Erythroblast (primary cell): ENCODE measurements at regions not wholly inside any gene's neighbourhood (a gene's known extent, or its start where the extent isn't known, plus 50 kb on each side); places are given as distances from the start of the nearest gene placed in this dataset.

Experiments used
- DNase-seq, 2 experiments: peaks; one replicate each; lab custom pipeline; 2025; lab: John Stamatoyannopoulos, UW
- GATA1 ChIP-seq: IDR thresholded peaks from 2 replicates; pipeline ENCODE4 v1.6.1; 2011; ENCODE audit warnings: low read depth, mild to moderate bottlenecking, control low read depth, low read length, moderate library complexity
- POLR2A ChIP-seq: IDR thresholded peaks from 2 replicates; pipeline ENCODE4 v1.6.1; 2011; ENCODE audit warnings: mild to moderate bottlenecking, low read length

DNA sequence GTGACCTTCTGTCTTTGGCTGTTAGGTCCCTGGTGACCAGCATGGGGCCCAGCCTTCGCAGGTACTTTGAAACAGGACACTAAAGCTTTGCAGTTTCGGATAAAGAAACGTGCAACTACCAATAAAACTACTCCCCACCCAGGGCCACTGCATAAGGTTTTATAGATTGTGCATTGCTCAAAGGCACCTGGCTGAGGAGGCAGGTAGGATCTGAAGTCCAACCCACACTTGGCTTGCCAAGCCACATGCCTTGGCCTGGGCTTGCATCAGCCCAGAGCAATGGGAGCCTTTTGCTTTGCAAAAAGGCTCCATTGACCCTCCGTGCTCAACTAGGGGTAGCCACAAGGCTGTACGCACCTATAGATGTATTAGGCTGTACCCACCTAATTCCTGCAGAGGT lies 84.4 kb upstream of the SYT6 start:
- TF ChIP-seq GATA1 (no peak), POLR2A (no peak)
- DNase-seq: no peak

- DNase-seq: no peak
- TF ChIP-seq GATA1: no peak
- TF ChIP-seq POLR2A: no peak
Measured at GRCh38 chr1:114236517-114236916, 82.8 kb upstream of the SYT6 start.

DNA sequence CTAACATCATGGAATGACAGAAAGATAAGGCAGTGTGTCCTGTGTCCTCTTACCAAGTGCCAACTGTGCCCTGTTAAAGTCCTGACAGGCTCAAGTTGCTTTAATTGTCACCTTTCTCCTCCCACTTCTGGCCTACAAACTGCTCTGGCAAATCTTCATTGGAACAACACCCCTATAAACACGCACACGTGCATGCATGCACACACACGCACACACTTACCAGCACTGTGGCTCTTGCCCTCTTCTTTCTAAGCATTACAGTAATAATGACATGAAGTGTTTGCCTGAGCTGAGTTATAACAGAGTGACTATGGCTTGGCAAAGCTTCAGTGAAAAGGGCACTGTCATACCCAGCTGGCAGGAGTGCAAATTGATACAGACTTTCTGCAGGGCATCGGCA lies 82.3 kb upstream of the SYT6 start:
- TF ChIP-seq POLR2A: no peak
- no peak for TF ChIP-seq GATA1
- no peak for DNase-seq

- DNase-seq: no peak
- TF ChIP-seq POLR2A (no peak), GATA1 (no peak)
Measured at GRCh38 chr1:114235281-114235680, 81.6 kb upstream of the SYT6 start.

DNA sequence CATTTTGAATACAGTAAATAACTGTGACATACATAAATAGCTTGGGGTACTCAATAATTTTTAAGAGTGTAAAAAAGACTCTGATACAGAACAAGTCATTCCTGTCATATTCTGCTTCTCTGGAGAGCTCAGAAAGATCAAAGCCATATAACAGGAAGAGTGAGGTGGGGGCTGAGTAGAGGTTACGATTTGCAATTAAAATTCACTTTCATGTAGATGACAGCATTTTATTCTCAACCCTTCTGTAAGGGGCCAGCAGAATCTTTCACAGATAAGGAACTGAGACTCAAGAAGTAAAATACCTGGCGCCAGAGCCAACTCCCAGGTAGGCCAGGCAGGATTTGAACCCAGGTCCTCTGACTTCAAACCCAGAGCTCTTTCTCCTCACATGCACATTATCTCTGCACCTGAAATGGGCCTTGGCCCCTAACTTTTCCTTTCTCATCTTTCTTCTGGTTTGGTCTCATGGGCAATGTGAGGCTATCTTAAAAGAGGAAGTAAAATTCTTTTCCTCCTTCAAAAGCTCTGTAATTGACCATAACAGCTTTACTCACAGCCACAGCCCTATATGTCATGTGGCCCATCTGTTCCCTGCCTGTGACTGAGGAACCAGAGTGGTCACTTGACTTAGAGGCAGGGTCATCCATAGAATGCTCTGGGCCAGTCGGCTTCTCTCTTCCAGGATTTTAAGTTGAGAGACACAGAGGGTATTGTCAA lies 80.9 kb upstream of the SYT6 start:
- TF ChIP-seq GATA1 (no peak), POLR2A (no peak)
- no peak for DNase-seq

DNA sequence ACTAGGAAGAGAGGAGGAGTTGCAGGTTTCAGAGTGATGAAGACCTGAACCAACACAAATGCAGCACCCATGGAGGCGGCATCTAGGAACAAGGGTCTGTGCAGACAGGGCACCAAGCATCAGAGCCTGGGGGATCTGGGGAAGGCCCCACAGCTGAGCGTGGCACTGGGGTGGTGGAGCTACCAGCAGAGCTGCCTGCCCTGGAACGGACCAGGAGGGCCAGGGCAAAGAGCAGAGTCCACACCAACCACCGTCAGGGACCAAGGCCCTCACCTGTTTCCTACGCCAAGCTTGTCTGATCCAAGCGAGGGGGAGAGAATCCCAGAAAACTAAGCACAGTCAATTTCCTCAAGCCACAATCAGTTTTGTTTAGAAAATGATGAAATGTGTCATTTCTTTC lies 79.0 kb upstream of the SYT6 start:
- DNase-seq: no peak
- TF ChIP-seq POLR2A: no peak
- TF ChIP-seq GATA1: no peak

- no peak for DNase-seq
- TF ChIP-seq GATA1 (no peak), POLR2A (no peak)
Measured at GRCh38 chr1:114231301-114231700, 77.6 kb upstream of the SYT6 start.

GRCh38 chr1:114229368-114229767 lies 75.7 kb upstream of the SYT6 start:
- DNase-seq: no peak
- no peak for TF ChIP-seq GATA1
- no peak for TF ChIP-seq POLR2A

DNA sequence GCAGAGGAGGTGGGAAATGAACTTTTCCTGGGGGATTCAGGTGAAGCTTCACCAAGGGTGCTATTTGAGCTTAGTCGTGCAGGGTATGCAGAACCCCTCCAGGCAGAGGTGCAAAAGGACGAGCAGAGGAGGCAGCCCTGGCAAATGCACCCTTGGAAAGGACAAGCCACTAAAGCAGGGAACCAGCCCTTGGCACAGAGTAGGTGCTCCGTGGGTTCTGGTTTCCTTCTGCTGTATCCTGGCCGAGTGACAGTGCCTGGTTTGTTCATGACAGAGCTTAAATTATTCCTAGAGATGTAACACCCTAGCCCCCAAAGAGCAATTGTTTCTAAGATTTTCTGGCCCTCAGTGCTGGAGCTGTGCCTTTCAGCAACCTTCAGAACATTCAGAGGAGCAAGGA lies 73.4 kb upstream of the SYT6 start:
- TF ChIP-seq GATA1: no peak
- TF ChIP-seq POLR2A: no peak
- DNase-seq: no peak

DNA sequence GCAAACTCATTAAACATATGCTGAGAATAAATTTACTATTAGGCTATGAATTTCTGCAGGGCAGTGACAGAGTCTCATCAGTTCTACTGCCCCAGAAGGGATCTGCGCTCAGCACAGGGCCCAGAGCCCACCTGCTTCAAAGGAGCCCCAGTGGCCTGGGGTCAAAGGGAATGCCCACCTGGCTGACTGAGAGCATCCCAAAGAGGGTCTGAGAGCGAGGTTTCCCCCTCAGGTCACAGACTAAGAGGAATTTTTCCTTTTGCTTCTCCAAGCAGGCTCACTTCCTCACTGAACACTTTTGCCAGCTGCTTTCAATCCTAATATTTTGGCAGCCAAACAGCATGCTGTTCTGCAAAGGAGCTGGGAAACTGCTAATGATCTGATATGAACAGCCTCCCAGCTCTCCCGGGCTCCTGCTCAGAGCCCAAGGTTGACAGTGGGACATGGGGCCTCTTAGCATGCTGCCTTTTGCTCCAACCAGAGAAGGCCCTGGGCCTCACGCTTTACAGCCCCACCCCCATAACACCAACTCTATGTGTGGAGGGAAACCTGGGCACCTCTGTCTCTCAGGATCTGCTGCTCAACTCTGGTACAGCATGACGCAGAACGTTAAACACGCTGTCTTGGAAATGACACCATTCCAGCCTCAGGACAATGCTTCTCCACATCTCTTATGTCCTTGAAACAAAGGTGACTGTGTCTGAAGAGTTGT lies 70.7 kb upstream of the SYT6 start:
- DNase-seq: no peak
- TF ChIP-seq POLR2A (no peak), GATA1 (no peak)

DNA sequence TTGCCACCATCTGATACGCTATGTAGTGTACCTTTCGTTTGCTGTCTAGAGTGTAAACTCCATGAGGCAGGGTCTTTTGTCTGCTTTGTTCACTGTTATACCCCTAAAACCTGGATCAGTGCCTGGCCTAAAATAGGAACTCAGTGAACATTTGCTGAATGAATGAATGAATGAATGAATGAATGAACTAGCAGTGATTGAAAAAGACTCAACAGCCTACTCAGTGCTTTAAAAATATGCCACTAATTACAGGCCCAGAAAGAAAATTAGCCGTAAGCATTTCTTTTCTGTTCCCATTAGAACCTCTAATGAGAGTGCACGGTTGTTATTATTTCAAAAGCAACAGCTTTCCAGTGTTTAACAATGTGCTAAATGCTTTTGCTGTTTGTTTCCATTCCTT lies 69.3 kb upstream of the SYT6 start:
- TF ChIP-seq POLR2A: no peak
- DNase-seq: no peak

DNA sequence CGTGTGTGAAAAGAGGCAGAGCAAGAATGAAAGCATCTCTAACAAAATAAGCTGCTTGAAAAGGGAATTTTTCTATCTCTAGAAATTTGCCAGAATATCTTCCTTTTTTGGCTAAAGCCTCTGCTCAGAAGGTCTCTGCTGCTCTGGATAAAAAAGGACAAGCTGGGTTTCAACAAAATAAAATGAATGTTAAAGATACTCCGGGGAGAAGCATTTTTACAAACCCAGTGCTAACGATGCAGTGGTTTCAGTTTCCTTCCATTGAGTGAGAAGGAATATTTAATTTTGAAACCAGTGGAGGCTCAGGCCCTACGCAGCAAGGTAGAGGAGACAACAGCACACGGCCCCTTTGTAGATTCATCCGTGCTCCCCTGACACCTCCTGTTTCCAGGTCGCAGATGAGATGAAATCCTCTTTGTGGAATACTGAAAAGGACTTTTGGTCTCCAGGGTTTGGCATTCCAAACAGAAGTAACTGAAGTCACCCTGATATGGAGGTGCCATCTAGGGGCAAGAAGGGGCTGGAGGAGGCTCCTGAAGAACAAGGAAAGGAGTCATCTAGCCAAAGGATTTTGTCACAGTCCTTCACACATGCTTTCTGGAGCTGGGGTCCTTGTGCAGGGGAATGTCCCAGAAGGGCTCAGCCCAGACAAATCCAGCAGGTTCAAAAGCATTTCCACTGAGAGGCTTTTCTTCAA lies 65.7 kb upstream of the SYT6 start:
- no peak for DNase-seq
- TF ChIP-seq GATA1 (no peak), POLR2A (no peak)

DNA sequence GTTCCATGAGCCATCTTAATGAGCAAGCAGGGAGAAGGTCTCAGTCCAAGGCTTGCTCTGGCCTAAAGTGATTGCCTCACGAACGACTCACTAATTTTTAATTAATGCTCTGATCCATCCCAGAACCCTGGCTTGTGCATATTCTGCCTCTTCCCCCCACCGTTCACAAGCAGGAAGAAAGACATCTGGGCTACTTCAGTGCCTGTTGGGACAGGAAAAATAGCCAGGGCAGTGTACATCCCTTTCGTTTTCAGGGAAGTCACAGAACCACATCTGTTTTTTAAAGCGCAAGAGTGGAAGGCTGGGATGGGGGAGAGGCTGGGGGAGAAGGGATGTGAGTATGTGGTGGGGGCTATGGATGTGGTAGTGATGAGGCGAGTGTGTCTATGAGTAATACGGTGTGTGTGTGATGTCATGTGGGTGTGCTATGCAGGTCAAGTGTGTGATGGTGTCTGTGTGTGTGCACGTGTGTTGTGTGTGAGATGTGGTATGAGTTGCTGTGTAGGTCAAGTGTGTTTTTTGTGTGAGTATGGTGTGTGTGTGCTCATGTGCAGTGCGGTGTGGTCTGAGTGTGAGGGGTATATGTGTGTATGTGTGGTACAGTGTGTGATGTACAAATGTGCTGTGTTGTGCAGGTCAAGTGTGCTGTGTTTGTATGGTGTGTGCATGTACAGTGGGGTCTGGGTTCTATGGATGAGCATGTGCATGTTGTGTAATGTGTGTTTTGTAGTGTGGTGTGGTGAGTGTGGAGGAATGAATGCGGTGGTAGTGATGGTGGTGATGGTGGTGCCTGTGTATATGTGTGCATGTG lies 64.9 kb upstream of the SYT6 start:
- no peak for DNase-seq
- no peak for TF ChIP-seq GATA1
